C4-2B (cell line): ENCODE measurements at regions not wholly inside any gene's neighbourhood (a gene's known extent, or its start where the extent isn't known, plus 50 kb on each side); places are given as distances from the start of the nearest gene placed in this dataset.

Experiments used
- H3K27ac ChIP-seq: fragments of 450-650 bp; 2 replicates; pipeline ENCODE4 v1.5.1; 2017
- ZFX ChIP-seq: fragments of 450-650 bp; IDR thresholded peaks from 2 replicates; pipeline ENCODE4 v1.6.1; 2017
- TF ChIP-seq, protein P1 (sequence below): fragments of 450-650 bp; conservative IDR thresholded peaks from 2 replicates; pipeline ENCODE4 v1.5.1; 2017; ENCODE audit warnings: mild to moderate bottlenecking

DNA sequence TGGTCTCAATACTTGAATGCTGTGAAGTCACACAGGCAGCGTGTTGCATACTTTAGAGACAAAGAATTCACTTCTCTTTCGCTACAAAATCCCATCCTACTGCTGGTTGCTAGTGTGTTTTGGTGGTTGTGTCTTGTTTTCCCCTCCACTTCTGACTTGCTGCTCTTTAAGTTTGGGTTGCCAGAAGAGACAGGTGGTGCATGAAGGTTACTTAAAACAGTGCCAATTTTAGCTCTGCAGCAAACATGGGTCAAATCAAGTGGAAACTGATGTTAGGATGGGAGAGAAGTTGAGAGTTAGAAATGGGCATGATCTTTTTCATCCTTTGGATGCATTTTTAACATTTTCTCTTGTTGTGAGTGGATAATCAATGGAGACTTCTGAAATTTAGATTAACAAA is 136.2 kb upstream of the KCNH7 start:
- no peak for TF ChIP-seq ZFX
- TF ChIP-seq, protein P1, sequence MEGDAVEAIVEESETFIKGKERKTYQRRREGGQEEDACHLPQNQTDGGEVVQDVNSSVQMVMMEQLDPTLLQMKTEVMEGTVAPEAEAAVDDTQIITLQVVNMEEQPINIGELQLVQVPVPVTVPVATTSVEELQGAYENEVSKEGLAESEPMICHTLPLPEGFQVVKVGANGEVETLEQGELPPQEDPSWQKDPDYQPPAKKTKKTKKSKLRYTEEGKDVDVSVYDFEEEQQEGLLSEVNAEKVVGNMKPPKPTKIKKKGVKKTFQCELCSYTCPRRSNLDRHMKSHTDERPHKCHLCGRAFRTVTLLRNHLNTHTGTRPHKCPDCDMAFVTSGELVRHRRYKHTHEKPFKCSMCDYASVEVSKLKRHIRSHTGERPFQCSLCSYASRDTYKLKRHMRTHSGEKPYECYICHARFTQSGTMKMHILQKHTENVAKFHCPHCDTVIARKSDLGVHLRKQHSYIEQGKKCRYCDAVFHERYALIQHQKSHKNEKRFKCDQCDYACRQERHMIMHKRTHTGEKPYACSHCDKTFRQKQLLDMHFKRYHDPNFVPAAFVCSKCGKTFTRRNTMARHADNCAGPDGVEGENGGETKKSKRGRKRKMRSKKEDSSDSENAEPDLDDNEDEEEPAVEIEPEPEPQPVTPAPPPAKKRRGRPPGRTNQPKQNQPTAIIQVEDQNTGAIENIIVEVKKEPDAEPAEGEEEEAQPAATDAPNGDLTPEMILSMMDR: no peak

DNA sequence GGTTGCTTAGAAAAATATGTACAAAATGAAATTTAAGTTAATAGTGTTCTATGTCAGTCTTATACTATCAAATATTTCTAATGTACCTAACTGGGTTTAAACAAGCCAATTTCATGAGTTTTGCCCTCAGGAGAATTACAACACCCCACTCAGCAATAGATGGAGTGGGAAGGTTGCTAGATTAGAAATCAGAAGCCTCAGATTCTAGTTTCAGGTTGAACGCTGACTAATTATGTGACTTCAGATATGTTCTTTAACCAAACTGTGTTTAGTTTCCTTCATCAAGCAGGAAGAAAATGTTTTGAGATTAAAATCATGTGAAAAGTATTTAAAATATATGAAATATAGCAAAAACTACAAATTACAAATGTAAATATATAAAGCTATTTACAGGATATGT is 133.8 kb upstream of the KCNH7 start:
- no peak overlapping the region for H3K27ac ChIP-seq
- TF ChIP-seq, protein P1: no peak
- TF ChIP-seq ZFX: no peak

More for the DNA sequence above, 136.2 kb upstream of the KCNH7 start:
- no peak overlapping the region for H3K27ac ChIP-seq

DNA sequence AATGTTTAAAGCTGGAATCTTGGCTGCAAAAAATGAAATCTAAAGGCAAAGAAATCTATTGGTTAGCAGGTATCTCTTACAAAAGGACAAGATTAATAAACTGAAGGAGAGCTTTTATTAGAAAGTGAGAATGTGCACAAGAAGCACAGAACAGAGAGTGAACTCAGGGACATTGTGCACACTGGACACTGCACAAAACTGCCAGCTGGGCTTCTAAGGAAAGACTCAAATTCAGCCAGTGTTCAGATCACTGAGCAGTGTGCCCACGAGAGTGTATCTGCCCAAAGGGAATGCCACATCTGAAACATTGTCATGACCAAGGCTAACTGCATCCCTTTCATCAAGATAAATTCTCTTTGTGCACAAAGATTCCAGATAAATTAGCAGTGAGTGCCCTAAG is 129.7 kb upstream of the KCNH7 start:
- TF ChIP-seq, protein P1: no peak
- TF ChIP-seq ZFX: no peak
- H3K27ac ChIP-seq: no peak overlapping the region

DNA sequence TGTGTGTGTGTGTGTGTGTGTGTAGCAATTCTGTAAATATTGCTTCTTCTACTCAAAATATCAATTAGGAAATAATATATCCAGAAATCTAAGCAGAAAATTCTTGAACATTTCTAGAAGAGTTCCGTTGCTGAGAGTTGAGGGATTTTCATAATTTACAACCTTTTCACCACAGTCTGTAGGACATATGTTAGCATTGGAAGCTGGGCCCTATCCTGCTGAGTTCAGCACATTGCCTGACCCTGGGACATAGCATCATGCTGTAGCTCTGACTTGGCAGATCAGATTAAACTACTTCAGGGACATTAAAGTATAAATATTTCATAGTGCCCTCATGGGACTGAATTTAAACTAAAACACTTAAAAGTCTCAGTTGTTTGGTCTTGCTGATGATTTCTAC is 129.2 kb upstream of the KCNH7 start:
- H3K27ac ChIP-seq: no peak overlapping the region
- no peak for TF ChIP-seq ZFX
- TF ChIP-seq, protein P1: no peak

DNA sequence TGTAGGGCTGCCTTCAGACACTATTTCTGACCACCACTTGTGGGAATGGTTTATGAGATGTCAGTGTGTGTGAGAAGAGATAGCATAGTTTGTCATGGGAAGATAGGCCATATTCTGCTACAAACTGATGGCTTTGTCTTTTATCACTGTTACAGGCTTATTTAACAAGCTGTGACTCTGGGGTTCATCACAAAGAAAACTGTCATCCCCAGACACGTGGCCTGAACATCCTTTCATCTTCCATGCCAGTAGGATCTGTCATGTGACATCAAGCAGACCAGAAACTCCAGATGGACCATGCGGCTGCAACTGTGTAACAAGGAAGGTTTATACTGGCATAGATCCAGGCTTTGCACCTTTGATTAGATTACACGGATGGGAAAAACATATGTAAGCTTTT is 128.6 kb upstream of the KCNH7 start:
- H3K27ac ChIP-seq: no peak overlapping the region
- TF ChIP-seq ZFX: no peak
- TF ChIP-seq, protein P1: no peak

DNA sequence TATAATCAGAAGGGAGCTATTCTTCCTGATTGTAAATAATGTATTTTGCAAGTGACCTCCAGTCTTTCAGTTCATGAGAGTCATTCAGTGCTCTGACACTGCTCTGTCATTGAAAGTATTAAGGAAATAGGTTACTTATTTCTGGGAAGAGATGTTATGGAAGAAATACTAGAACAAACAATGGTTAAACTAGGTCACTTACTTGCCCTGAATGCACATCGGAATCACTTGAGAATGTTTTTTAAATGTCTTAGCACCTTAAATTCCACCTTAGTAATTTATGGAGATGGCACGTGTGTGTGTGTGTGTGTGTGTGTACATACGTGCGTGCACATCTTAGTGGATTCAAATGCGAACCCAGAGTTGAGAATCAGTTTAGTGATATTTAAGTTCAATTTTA is 126.6 kb upstream of the KCNH7 start:
- TF ChIP-seq ZFX: no peak
- TF ChIP-seq, protein P1: no peak
- H3K27ac ChIP-seq: no peak overlapping the region

DNA sequence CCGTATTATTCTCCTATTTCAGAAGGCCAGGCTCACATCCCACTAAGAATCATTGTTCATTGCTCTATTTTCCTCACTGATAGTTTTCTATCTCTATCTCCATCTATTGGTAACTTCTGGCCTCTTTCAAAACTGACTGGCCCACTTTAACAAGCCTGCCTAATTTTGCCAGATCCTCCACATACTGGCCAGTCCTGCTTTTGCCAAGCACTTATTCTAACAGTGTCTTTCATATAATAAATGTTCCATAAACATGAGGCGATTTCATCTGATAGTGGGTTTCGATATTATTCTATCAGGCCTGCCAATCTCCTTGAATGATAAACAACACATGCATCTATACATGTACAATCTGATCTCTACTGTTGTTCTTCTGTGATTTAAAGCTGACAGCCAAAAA is 125.9 kb upstream of the KCNH7 start:
- TF ChIP-seq ZFX: no peak
- TF ChIP-seq, protein P1: no peak
- no peak overlapping the region for H3K27ac ChIP-seq
